GM18519 (cell line): ENCODE measurements at regions not wholly inside any gene's neighbourhood (a gene's known extent, or its start where the extent isn't known, plus 50 kb on each side); places are given as distances from the start of the nearest gene placed in this dataset.

Source experiments
- ATAC-seq: cut with Tn5 transposase; IDR thresholded peaks from one replicate; pipeline ENCODE4 v1.9.1; 2021; ENCODE audit warnings: mild to moderate bottlenecking, moderate library complexity; ENCODE audit not compliant: unreplicated experiment, low FRiP score

DNA sequence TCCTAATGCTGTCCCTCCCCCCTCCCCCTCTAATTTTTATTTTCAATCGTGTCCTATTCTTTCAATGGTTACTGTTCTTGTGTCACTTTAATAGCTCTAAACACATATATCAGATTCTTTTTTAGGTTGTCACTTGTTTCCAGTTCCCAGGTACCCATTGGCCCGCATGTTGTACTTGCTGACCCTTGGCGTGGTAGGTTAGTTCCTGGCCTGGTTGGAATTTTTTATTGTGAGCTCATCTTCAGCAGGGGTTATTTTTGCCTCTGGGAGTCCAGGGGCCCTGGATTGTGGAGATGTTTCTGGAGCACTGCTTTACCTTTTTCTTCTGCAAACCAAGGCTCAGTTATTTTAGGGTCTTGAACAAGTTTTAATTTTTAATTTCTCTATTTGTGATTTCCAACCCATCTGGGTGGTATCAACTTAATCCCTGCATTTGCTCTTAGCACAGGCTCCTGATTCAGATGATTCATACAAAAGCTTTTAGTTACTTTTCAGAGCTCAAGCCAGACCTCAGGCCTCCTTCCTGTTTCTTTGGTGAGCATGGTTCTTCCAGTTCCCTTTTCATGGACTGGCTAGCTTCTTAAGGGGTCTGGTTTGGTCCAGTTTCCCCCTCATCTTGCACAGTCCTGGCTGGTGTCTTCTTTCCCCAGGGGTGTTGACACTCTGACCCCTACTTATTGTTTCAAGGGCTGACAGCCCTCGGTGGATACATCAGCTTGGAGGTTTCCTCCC, 220.5 kb downstream of the TM9SF2 start:
- ATAC-seq: no peak

DNA sequence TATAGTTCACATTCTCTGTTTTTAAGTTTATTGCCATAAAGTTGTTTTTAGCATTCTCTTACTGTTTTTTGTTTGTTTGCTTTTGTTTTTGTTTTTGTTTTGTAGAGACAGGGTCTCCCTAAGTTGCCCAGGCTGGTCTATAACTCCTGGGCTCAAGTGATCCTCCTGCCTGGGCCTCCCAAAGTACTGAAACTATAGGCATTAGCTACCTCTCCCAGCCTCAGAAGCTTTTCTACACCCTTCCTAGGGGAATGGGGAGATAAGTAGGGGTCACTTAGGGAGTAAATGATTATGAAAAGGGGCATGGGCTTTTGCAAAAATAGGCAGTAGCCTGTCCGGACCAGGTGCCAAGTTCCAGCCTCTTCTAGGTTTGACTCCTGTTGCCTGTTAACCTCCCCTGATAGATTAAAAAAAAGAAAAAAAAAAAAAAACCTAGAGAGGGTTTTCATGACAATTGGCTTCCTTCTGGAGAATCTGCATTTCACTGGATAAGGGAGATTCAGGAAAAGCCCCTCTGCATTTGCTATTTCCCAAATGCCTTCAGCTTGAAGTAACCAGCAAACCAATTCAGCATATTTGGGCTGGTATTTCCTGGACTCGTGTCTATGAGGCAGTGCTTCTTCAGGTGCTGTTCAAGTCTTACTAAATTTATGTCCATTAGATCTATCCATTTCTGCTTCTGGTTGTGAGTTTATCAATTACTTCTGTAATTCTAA, 216.8 kb downstream of the TM9SF2 start:
- ATAC-seq: no peak

DNA sequence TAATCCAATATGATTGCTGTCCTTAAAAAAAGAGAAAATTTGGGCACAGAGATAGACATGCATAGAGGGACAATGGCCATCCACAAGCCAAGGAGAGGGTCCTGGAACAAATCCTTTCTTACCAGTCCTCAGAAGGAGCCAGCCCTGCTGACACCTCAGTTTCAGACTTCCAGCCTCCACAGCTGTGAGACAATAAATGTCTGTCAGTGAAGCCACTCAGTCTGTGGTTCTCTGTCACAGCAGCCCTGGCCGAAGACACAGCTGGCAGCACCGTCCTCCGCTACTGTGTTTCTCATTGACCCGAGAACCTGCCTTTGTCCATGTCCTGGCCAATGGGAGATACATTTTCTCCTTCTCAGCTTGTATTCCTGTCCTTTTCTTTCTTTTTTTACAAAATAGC, 207.9 kb downstream of the TM9SF2 start:
- ATAC-seq: no peak

DNA sequence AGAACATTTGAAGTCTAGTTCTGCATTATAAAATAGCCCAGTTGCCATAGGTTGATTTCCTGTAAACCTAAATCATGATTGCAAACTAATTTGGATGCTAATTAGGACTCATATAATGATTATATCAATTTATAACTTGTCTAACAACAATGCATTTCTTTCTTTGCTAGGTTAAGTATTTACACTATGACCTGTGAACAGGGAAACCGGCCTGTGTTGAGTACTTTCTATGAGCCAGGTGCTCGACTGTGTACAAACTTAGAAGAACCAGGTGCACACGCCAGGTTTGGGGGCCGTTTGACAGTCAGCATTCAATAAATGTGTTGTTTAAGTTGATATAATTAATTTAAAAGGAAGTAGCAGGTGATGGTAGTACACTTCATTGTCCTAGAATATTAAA, 203.1 kb downstream of the TM9SF2 start:
- no peak for ATAC-seq

DNA sequence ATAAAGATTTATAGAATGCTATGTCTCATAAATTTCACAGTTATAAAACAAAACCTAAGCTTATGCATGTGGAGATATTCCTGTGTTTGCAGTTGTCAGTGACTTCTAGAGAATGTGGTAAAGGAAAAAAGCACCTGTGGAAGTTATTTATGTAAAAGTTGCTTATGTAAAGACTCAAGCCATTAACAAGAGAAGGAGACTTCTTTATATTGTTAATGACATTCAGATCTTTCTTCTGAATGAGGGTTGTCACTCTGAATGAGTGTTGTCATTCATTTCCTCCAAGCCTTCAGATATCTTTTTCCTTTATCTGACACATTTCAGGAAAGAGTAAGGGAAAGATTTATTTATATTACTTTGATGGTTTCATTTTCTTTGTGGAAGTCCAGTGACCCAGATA, 202.6 kb downstream of the TM9SF2 start:
- no peak for ATAC-seq

DNA sequence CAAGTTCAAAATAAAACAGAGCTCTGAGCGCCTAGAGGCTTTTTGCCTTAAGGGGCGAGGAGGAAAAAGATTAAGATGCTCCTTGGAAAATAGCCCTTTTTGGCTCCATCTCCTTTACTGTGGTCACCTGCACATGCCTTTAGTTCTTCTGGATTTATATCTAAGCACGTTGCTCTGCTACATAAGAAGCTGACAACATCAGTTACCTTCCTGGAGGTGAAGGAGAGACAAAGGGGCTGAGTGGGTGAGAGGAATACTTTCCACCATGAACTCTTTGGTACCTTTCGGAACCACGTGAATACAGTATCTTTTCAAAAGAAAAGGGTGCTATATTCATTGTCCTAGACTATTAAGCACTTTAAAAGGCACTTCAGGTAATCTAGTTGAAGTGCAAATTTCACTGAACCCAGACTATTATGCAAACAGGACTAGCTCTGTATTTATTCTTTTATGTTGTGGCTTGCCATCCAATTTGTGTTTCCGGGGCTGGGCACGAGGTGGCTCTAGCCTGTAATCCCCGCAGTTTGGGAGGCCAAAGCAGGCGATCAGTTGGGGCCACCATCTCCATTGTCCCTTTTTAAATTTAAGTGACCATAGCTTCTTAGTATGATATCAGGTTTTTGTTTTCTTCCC, 201.5 kb downstream of the TM9SF2 start:
- no peak for ATAC-seq

DNA sequence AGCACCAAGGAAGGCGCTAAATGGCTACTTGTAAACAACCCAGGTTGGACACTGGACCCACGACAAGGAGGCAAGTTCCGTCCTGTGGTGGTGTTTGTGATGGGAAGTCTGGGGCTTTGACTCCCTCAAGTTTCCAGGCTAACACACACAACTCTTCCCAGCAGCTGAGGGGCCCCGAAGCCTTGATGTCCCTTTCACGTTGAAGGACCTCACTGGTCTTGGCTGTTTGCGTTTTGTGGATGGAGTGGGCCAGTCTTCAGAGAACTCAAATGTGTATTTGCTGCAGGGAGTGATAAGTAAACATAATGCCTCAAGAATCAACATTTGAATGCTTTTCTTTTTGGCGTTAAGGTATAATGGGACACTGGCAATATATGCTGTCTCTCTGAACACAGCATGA, 199.2 kb downstream of the TM9SF2 start:
- ATAC-seq: no peak

DNA sequence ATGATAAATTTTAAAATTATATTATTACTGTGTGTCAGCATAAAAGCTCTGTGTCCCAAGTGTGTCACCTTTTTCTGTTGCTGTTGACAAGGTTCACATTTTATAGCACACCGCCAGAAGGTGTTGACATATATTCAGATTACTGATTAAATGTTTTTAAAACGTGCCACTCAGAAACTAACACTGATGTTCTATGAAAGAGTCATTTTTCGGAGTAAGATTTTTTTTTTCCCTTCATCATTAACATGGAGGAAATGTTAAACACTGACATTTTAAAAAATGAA, 197.5 kb downstream of the TM9SF2 start:
- no peak for ATAC-seq

DNA sequence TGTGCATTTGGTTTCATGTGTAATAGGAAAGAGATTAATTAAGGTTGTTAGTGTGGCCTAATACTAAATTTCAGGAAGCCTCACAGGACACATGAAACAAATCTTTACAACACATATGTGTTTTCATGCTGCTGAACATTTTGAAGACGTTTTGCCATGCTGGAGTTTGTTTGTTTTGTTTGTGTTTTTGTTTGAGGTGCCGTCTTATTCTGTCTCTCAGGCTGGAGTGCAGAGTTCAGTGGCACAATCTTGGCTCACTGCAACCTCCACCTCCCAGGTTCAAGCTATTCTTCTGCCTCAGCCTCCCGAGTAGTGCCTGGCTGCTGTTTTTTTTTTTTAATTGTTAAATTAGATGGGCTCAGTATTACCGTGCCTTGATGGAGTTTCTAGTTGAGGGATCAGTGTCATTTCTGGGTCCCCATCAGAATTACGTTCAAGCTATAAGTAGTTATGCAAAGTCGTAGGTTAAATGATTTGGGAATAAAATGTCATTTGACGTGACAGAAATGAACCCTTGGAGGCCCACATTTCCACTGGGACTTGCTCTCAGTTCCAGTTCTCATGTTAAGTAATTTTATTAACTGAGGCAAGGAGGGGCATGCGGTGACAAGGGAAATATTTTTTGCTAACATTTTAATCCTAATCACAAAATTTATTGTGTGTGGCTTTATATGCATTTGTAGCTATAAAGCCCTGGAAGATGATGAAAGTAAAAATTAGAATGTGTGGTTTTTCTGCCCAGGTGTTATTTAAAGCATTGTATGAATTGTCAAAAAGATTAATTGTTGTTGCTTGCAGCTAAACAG, 196.9 kb downstream of the TM9SF2 start:
- ATAC-seq: no peak

DNA sequence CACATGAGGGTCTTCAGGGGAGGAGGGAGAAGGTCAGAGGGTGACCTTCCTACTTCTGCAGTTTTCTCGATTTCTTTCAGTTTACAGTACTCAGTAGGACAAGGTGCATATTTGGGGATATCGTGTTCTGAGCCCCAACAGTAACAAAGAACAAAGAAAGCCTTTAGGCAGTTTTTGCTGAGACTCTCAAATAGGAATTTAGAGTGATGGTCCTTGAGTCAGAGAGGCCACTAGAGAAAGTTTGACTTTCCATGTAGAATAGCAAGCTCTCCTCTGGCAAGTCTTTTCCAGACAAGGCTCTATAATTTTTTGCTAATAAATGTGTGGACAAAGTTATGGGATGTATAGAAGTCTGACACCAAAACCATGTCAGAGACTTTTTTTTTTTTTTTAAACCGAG, 194.6 kb downstream of the TM9SF2 start:
- no peak for ATAC-seq

DNA sequence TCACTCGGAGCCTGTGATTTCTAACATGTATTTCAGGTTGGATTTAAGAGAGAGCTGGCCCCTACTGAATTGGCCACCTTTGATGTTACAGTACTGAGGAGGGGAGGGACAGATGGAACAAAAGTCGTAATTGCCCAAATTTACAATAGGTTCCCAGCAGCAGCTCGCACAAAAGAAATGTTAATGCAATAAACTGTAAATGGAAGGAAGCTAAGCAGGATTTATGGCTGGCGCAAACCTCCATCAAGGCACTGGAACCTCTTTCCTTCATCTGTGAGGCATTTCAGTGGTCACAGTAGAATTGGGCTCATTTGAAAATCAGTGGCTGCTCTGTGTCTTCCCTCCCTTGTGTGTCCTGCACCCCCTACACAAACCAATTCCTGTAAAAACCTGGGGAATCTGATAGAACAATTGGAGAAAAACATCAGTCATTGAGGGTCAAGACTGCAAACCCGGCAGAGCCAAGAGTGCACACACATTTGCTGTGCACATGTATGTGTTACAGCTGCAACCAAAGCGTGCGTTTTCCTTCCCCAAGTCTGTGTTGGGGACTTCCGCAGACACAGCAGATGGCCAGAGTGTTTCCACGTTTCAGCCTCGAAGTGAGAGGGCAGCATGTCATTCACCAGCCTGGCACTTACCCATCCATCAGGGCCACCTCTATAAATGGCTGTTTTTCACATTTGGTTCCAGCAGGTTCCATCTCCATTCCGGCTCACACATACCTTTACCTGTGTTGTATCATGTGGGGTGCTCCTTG, 192.8 kb downstream of the TM9SF2 start:
- no peak for ATAC-seq

DNA sequence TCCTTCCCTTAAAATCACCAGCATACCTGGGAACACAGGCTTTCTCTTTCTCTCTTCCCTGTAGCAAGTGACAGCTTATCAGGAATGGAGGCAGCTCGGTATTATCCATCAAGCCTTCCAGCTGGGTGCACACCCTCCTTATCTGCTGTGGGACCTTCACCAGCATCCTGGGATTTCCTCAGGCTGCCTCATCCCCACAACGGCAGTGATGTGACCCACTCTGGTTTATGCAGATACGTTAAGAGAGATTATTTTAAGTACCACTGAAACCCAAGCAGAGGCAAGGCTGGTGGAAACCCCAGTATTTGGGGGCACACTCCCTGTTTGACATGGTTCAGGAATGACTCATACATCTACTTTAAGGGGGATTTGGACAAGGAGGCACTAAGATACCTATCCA, 192.1 kb downstream of the TM9SF2 start:
- no peak for ATAC-seq

DNA sequence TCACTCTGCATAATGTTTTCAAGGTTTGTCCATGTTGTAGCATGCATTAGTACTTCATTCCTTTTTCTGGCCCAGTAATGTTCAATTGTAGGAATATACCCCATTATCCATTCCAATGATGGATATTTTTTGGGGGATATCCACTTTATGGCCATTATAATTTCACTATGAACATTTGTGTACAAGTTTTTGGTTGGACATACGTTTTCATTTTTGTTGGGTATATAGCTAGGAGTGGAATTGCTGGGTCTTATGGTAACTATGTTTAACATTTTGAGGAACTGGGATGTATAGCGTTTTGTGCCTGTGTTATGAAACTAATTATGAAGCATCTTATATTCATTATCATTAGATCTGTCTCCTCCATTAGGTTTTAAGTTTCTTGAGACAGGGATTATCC, 191.6 kb downstream of the TM9SF2 start:
- ATAC-seq: no peak

DNA sequence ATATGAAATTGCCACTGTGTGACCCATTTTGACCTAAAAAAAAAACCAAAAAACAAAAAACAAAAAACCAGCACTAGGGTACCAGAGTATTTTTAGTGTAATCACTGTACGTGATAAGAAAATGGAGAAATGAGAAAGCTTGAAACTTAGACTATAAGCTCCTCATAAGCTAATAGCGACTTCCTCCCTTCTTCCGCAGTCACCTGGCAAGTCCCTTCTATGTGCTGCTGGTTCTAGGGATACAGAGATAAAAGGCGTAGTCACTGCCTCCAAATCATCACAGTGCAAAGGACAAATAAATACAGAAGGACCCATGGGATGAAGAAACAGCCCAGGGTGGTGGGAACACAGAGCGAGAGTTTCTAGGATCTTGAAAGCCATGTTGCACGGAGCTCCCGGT, 190.3 kb downstream of the TM9SF2 start:
- ATAC-seq: no peak

DNA sequence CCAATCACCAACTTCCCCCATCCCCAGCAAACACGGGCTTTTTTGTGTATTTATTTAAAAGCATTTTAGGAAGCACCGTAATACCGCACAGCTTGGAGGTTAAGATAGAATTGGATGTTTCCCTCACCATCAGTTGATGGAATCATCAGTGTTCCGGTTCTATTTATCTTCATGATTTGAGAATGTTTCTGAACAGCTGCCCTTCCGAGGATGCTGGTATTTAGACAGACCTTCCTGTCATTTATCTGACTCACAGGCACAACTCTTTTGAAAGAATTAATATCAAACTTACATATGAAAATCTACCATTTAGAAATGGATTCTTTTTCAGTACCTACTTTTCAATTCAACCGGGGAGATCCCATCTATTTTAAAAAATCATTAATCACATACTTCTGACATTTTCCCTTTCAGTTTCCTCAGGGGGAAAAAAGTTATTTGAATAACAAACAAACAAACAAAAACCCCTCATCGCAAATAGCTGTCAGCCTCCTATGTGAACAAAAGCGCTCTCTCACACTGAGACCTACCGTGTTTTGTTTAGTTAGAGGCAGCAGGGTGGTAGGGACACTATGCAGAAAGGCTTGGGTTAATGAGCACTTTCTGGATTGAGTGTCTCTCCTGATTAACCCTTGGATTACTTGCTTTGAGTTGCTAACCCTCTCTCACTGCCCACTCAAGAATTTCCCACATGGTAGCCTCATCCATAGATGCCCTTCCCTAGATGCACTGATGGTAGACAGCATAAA, 189.3 kb downstream of the TM9SF2 start:
- ATAC-seq: no peak

DNA sequence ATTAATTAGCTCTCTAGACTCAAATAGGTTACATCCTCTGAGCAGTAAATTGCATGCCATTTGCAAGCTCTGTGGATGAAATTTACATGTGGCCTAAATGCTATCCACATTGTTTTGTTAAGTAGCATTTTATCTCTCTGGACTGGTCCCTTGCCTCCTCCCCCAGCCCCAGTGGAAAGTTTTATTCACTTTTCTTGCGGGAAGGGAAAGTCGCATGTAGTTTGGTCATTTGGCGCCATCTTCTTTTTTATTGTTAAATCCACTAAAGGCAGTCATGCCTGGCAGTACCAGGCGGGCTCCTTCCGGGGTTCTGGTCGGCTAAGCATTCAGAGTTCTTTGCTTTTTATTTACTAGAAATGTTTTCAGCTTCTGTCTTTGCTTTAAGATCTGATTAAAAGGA, 188.7 kb downstream of the TM9SF2 start:
- no peak for ATAC-seq

DNA sequence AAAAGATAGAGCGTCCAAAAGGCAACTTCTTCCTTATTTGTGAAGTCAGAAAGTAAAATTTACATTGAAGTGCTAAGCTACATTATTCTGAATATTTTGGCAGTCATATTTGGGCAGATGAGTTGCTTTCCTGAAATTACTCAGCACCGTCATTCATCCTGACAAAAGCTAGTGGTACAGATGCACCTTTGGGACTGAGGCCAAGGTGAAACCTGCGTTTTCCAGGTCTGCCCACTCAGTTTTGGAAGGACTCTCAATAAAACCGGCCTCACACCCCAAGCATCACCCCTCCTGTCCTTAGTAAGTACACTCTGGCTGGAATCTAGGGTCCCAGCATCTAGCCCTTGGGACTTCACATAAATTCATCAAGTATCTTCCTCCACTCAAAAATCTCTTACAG, 187.5 kb downstream of the TM9SF2 start:
- no peak for ATAC-seq

DNA sequence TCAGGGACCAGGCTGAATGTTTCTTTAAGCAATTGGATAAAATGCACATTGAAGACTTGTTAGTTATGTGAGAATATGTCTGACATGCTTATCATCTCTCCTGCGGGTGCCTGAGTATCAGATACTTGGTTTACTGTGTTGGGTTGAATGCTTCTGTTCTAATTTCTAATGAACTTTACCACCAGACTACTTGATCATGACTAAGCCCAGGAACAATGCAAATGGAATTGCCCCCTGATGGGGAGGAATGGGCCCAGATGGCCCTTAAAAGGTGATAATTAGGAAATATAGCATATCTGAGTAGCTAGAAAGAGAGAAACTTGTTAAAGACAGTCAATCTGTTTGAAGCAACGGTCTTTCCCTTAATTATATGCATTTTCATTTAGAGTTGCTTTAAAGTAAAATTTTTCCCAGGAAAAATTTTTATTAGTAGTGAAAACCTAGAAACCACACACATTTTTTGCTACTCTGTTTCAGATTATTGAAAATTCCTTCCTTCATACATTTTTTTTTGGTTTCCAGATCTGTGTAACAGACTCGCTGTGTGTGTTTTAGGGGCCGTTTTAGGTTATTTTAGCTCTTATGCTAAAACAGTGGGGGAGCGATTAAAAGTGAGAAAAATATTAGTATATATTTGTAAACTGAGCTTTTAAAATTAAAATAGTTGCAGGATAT, 186.6 kb downstream of the TM9SF2 start:
- ATAC-seq: no peak

DNA sequence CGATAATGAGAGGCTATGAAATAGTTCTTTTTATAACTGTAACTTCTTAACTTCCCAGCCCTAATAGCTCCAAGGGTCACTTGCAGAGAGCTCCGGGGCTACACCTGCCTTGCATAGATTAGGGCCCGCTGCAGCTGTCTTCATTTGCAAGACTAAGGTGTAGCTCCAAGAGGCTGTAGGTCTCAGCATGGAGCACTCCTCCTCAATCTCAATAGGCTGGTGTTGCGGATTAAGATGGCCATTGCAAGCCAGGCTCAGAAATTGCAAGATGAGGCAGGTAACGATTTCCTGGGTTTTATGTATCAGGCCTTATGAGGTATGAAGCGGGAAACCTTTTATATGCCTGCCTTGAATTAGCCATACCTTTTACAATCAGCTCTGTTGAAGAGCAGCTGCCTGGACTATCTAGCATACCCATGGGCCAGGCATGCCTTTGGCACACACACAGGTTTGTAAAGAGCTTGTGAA, 185.7 kb downstream of the TM9SF2 start:
- no peak for ATAC-seq
